Keratinocyte (primary cell): ENCODE measurements at regions not wholly inside any gene's neighbourhood (a gene's known extent, or its start where the extent isn't known, plus 50 kb on each side); places are given as distances from the start of the nearest gene placed in this dataset.

Experiments
- DNase-seq: peaks from one replicate; pipeline ENCODE4 v3.0.0-alpha.2; 2011; ENCODE audit warnings: low read depth, missing footprints, low spot score
- FAIRE-seq: peaks from 2 replicates; lab custom pipeline; 2011; peaks lifted over from hg19 to GRCh38; lab: Jason Lieb, UNC
- H2AFZ ChIP-seq: 2 replicates; pipeline ENCODE4 v1.6.0; 2012; ENCODE audit warnings: low read length, control low read depth, inconsistent platforms; ENCODE audit not compliant: control insufficient read depth
- H3K27ac ChIP-seq: 2 replicates; pipeline ENCODE4 v1.5.1; 2011; ENCODE audit warnings: low read length; ENCODE audit not compliant: control insufficient read depth, insufficient read depth
- H3K27me3 ChIP-seq: 3 replicates; pipeline ENCODE4 v1.6.0; 2011; ENCODE audit warnings: low read length; ENCODE audit not compliant: control insufficient read depth, insufficient read depth; ENCODE audit errors: extremely low read depth
- H3K36me3 ChIP-seq, 2 experiments: 2 replicates in 1 of 2; 3 replicates in 1 of 2; pipeline ENCODE4 v1.5.1; 2011; ENCODE audit warnings: low read length in 2 of 2, mild to moderate bottlenecking in 1 of 2; ENCODE audit not compliant: control insufficient read depth in 2 of 2, insufficient read depth in 2 of 2; ENCODE audit errors: extremely low read depth in 1 of 2
- H3K4me1 ChIP-seq: 3 replicates; pipeline ENCODE4 v1.5.1; 2011; ENCODE audit warnings: low read length; ENCODE audit not compliant: control insufficient read depth, insufficient read depth; ENCODE audit errors: extremely low read depth
- H3K4me2 ChIP-seq: 3 replicates; pipeline ENCODE4 v1.6.0; 2011; ENCODE audit warnings: low read depth, low read length; ENCODE audit not compliant: control insufficient read depth, insufficient read depth; ENCODE audit errors: extremely low read depth
- H3K4me3 ChIP-seq, 3 experiments: fragments of 200-600 bp in 1 of 3; sonication (generic) in 1 of 3; 2 replicates in 2 of 3; 3 replicates in 1 of 3; pipeline ENCODE4 v1.5.1; 2011 to 2016; ENCODE audit warnings: low read length in 3 of 3, mild to moderate bottlenecking in 3 of 3, control low read depth in 2 of 3, inconsistent platforms in 1 of 3, low read depth in 1 of 3, mixed read lengths in 1 of 3, mixed run types in 1 of 3, moderate library complexity in 1 of 3; ENCODE audit not compliant: control insufficient read depth in 2 of 3, insufficient read depth in 2 of 3; ENCODE audit errors: extremely low read depth in 1 of 3
- H3K79me2 ChIP-seq: 2 replicates; pipeline ENCODE4 v1.6.0; 2012; ENCODE audit warnings: low read length; ENCODE audit not compliant: control insufficient read depth, insufficient read depth
- H3K9ac ChIP-seq: 3 replicates; pipeline ENCODE4 v1.6.0; 2011; ENCODE audit warnings: low read length; ENCODE audit not compliant: control insufficient read depth, insufficient read depth; ENCODE audit errors: extremely low read depth
- H3K9me1 ChIP-seq: 3 replicates; pipeline ENCODE4 v1.6.0; 2011; ENCODE audit warnings: low read length; ENCODE audit not compliant: control insufficient read depth, insufficient read depth; ENCODE audit errors: extremely low read depth
- H3K9me3 ChIP-seq: 2 replicates; pipeline ENCODE4 v1.5.1; 2012; ENCODE audit warnings: low read depth, low read length; ENCODE audit not compliant: control insufficient read depth
- H4K20me1 ChIP-seq: 3 replicates; pipeline ENCODE4 v1.6.0; 2011; ENCODE audit warnings: low read length; ENCODE audit not compliant: control insufficient read depth, insufficient read depth; ENCODE audit errors: extremely low read depth
- CTCF ChIP-seq, 3 experiments: IDR thresholded peaks in 1 of 3; conservative IDR thresholded peaks in 1 of 3; optimal IDR thresholded peaks in 1 of 3; 2 replicates in 2 of 3; 3 replicates in 1 of 3; pipeline versions ENCODE3 to v1.5.1; 2011; ENCODE audit warnings: low read length in 3 of 3, mild to moderate bottlenecking in 3 of 3, moderate library complexity in 2 of 3, control low read depth in 1 of 3, inconsistent platforms in 1 of 3; ENCODE audit not compliant: insufficient read depth in 2 of 3; ENCODE audit errors: extremely low read depth in 1 of 3
- EZH2 ChIP-seq: IDR thresholded peaks from one replicate; pipeline ENCODE4 v1.6.1; 2012; ENCODE audit warnings: inconsistent platforms, mild to moderate bottlenecking, low read length, moderate library complexity
- dilution Hi-C: fragments of 300-500 bp; cut with MboI; formaldehyde crosslinking; loops from one replicate; pipeline ENCODE4 v1.7.0; 2020; ENCODE audit warnings: low sequenced_read_pairs; ENCODE audit not compliant: extremely low pct_ligation_motif_present

GRCh38 chr7:12133865-12134264 is 77.2 kb upstream of the TMEM106B start:
- no peak overlapping the region for H2AFZ ChIP-seq
- no peaks in the 10 kb centered on the region for H3K9me3 ChIP-seq
- no peaks in the 10 kb centered on the region for H4K20me1 ChIP-seq
- no peak overlapping the region for H3K27ac ChIP-seq
- dilution Hi-C loops, result no loop called here
- no peak overlapping the region for H3K4me3 ChIP-seq
- H3K9ac ChIP-seq, result no peak overlapping the region
- no peaks in the 10 kb centered on the region for H3K79me2 ChIP-seq
- no peak overlapping the region for H3K4me2 ChIP-seq
- no peaks in the 10 kb centered on the region for H3K4me1 ChIP-seq
- no peaks in the 10 kb centered on the region for H3K27me3 ChIP-seq
- no peak for TF ChIP-seq CTCF (optimal IDR thresholded peaks at IDR 0.05 in 1 of 3, IDR thresholded peaks at IDR 0.05 in 1 of 3, conservative IDR thresholded peaks at IDR 0.05 in 1 of 3; ENCODE audit: extremely low read depth in 1 of 3, insufficient read depth in 2 of 3, low read length in 3 of 3)
- no peak for TF ChIP-seq EZH2
- no peak for DNase-seq
- H3K36me3 ChIP-seq, result no peaks in the 10 kb centered on the region
- no peak for FAIRE-seq
- no peaks in the 10 kb centered on the region for H3K9me1 ChIP-seq

- H3K27ac ChIP-seq, result no peak overlapping the region
- dilution Hi-C loops, result no loop called here
- no peaks in the 10 kb centered on the region for H3K4me1 ChIP-seq
- H3K27me3 ChIP-seq, result no peaks in the 10 kb centered on the region
- H3K79me2 ChIP-seq, result no peaks in the 10 kb centered on the region
- no peaks in the 10 kb centered on the region for H3K36me3 ChIP-seq
- H3K4me2 ChIP-seq, result no peak overlapping the region
- H3K9me1 ChIP-seq, result no peaks in the 10 kb centered on the region
- no peak overlapping the region for H3K4me3 ChIP-seq
- no peak overlapping the region for H3K9ac ChIP-seq
- H4K20me1 ChIP-seq, result no peaks in the 10 kb centered on the region
- no peak for DNase-seq
- FAIRE-seq, result no peak
- no peaks in the 10 kb centered on the region for H3K9me3 ChIP-seq
- TF ChIP-seq CTCF (optimal IDR thresholded peaks at IDR 0.05 in 1 of 3, IDR thresholded peaks at IDR 0.05 in 1 of 3, conservative IDR thresholded peaks at IDR 0.05 in 1 of 3; ENCODE audit: extremely low read depth in 1 of 3, insufficient read depth in 2 of 3, low read length in 3 of 3) (no peak), EZH2 (no peak)
- no peak overlapping the region for H2AFZ ChIP-seq
Measured at GRCh38 chr7:12136523-12136922, 74.6 kb upstream of the TMEM106B start.
